Ishikawa (cell line): ENCODE measurements at regions not wholly inside any gene's neighbourhood (a gene's known extent, or its start where the extent isn't known, plus 50 kb on each side); places are given as distances from the start of the nearest gene placed in this dataset.

Experiments
- CEBPB ChIP-seq: IDR thresholded peaks from 2 replicates; pipeline ENCODE4 v1.6.1; 2012
- MAX ChIP-seq: IDR thresholded peaks from 2 replicates; pipeline ENCODE4 v1.6.1; 2012
- NFIC ChIP-seq: IDR thresholded peaks from 2 replicates; pipeline ENCODE4 v1.6.1; 2012
- REST ChIP-seq: IDR thresholded peaks from 2 replicates; pipeline ENCODE4 v1.6.1; 2012; ENCODE audit warnings: low read depth, mild to moderate bottlenecking
- TAF1 ChIP-seq: IDR thresholded peaks from 2 replicates; pipeline ENCODE4 v1.6.1; 2012; ENCODE audit warnings: low read depth, mild to moderate bottlenecking
- ZBTB7A ChIP-seq: IDR thresholded peaks from 2 replicates; pipeline ENCODE4 v1.6.1; 2012; ENCODE audit warnings: low read depth

- TF ChIP-seq REST = no peak
- TF ChIP-seq NFIC = no peak
- no peak for TF ChIP-seq TAF1
- no peak for TF ChIP-seq ZBTB7A
- no peak for TF ChIP-seq CEBPB
- TF ChIP-seq MAX = no peak
These were observed 118.0 kb upstream of the TACR1 start for GRCh38 chr2:75317316-75317715.
